ENCODE measurements at regions not wholly inside any gene's neighbourhood (a gene's known extent, or its start where the extent isn't known, plus 50 kb on each side); places are given as distances from the start of the nearest gene placed in this dataset.
"Not testable (repeated sequence)": the region's sequence is repeated elsewhere in the genome, so short reads cannot be mapped to it uniquely, and the experiment has no call there.

DNA sequence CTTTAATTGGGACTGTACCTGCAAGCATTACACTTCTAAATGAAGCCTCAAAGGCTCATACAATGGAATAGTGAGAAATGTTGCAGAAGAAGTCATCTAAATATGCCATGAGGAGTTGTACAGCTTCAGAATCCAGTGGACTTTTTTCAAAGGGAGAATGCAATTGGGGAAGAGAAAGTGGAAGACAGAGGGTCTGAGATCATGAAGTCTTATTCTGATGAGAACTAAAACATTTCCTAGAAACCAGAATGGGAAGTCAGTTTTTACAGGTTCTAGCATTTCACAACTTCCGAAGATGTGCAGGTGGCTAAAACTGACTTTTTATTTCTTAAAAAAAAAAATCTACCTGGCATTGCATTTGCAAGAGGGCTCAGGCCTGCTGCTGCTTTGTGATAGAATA is 424.4 kb upstream of the RUNX1 start:
- no peak for DNase-seq (ENCODE audit: low read depth in 2 of 2)

- no peak for DNase-seq (ENCODE audit: low read depth in 2 of 2)
These were observed 421.4 kb upstream of the RUNX1 start for GRCh38 chr21:35470522-35470921.

- no peak for DNase-seq (ENCODE audit: low read depth in 2 of 2)
These were observed 420.4 kb upstream of the RUNX1 start for GRCh38 chr21:35469498-35469897.

DNA sequence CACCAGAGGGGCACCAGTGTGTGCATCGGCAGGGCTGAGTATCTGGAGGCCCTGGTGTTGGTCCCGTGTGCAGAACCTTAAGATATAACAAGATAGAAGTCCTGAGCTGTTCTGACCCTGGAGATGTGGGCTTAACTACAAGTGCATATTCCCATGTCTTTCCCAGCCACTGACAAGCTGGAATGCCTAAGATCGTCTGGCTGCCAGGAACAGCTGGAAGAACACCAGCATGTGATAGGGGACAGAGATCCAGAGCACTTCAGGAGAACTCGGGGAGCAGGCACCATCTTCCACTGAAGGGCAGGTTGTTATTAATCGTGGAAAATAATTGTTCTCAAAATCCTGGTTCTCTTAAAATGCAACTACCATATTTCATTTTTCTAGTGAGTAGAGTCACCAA is 419.9 kb upstream of the RUNX1 start:
- no peak for DNase-seq (ENCODE audit: low read depth in 2 of 2)

GRCh38 chr21:35467566-35467965 is 418.5 kb upstream of the RUNX1 start:
- DNase-seq (ENCODE audit: low read depth in 2 of 2) = no peak

DNA sequence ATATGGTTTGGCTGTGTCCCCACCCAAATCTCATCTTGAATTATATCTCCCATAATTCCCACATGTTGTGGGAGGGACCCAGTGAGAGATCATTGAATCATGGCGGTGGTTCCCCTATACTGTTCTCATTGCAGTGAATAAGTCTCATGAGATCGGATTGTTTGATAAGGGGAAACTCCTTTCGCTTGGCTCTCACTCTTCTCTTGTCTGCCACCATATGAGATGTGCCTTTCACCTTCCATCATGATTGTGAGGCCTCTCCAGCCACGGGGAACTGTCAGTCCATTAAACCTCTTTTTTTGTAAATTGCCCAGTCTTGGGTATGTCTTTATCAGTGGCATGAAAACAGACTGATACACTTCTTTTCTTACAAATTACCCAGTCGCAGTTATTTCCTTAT is 417.6 kb upstream of the RUNX1 start:
- not testable (repeated sequence) for DNase-seq (ENCODE audit: low read depth in 2 of 2)

- no peak for DNase-seq (ENCODE audit: low read depth in 2 of 2)
These were observed 416.6 kb upstream of the RUNX1 start for GRCh38 chr21:35465741-35466140.

DNA sequence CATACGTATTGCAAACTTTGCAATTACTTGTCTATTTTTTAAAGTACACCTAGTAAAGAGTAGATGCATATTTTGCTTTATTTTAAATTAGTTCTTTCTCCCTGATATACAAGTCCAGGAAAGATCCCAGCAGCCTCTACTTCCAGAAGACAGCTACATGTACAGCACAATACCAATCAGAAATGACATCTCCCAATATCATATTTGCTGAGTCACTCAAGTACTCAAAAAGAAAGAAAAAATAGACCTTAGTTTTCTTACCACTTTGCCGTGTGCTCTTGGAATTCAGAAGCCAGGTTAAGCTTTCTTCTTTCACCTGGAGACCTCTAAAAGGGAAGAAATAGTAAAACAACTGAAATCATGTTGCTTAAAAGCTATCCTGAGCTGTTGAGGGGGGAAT is 412.6 kb upstream of the RUNX1 start:
- DNase-seq (ENCODE audit: low read depth in 2 of 2) = no peak

GRCh38 chr21:35460441-35460840 is 411.3 kb upstream of the RUNX1 start:
- no peak for DNase-seq (ENCODE audit: low read depth in 2 of 2)

DNA sequence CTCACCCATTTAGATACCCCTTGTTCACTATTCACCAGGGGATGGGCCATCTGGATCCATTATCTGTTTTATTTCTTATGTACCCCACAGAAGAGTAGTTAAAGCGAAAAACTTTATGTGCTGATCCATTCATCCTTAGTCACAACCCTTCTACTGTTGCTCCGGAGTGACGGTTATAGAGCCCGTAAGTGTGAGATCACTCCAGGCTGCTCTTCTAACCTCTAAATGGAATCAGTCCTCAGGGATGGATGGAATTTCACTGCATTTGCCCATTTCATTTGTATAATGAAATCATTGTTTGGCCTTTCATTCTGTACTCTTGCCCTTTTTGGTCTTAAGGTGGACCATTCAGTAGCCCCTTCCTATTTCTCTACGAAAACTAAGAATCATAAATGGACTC is 409.3 kb upstream of the RUNX1 start:
- no peak for DNase-seq (ENCODE audit: low read depth in 2 of 2)

DNA sequence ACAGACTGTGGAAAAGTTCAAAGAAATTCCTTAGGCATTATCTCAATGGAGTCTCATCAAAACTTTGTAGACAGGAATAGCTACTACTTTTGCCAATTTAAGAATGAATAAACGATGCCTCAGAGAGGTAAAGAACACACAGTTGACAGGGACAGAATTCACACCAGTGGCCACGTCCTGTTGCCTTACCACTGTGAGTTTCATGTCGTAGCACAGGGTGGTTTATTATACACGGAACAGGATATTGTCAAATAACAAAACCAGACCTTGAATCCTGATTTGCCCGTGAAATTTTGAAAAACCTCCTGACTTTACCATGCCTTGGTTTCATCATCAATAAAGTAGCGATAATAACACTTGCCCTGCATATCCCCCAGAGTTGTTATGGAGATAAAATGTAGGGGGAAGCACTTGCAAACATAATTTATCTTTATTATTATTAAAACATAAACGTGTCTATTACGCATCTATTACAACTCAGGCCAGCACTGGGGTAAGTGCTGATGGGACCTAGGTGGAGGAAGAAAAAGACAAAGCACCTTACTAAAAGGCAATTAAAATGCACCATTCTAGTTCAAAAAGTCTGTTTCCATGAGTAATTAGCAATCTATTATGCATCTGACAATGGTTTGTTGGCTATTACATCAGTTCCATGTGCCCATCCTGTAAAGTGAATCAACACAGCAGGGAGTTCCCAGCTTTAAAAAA is 408.1 kb upstream of the RUNX1 start:
- DNase-seq (ENCODE audit: low read depth in 2 of 2) = no peak

GRCh38 chr21:35451276-35451675 is 402.2 kb upstream of the RUNX1 start:
- no peak for DNase-seq (ENCODE audit: low read depth in 2 of 2)

GRCh38 chr21:35450830-35451229 is 401.7 kb upstream of the RUNX1 start:
- no peak for DNase-seq (ENCODE audit: low read depth in 2 of 2)

GRCh38 chr21:35449846-35450245 is 400.7 kb upstream of the RUNX1 start:
- DNase-seq (ENCODE audit: low read depth in 2 of 2) = no peak

GRCh38 chr21:35448876-35449599 is 399.9 kb upstream of the RUNX1 start:
- DNase-seq (ENCODE audit: low read depth in 2 of 2) = no peak

GRCh38 chr21:35444391-35444790 is 395.3 kb upstream of the RUNX1 start:
- no peak for DNase-seq (ENCODE audit: low read depth in 2 of 2)

GRCh38 chr21:35441868-35442582 is 392.9 kb upstream of the RUNX1 start:
- no peak for DNase-seq (ENCODE audit: low read depth in 2 of 2)

- DNase-seq (ENCODE audit: low read depth in 2 of 2) = no peak
These were observed 389.7 kb upstream of the RUNX1 start for GRCh38 chr21:35438643-35439404.

DNA sequence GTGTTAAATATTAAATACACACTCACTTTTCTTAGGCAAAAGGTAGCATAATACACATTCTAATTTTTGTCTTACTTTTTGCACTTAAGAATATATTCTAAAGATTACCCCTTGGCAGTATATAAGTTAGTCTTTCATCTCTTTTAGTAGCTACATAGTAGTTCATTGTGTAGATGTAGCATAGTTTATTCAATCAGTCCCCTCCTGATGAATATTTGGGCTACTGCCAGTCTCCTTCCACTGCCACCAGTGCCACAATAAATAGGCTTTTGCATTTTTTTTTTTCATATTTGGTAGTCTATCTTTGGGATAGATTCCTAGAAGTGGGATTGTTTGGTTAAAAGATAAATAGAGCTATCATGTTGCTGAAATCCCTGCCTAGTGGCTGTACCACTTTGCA is 388.8 kb upstream of the RUNX1 start:
- no peak for DNase-seq (ENCODE audit: low read depth in 2 of 2)

GRCh38 chr21:35436899-35437298 is 387.8 kb upstream of the RUNX1 start:
- DNase-seq (ENCODE audit: low read depth in 2 of 2) = no peak

DNA sequence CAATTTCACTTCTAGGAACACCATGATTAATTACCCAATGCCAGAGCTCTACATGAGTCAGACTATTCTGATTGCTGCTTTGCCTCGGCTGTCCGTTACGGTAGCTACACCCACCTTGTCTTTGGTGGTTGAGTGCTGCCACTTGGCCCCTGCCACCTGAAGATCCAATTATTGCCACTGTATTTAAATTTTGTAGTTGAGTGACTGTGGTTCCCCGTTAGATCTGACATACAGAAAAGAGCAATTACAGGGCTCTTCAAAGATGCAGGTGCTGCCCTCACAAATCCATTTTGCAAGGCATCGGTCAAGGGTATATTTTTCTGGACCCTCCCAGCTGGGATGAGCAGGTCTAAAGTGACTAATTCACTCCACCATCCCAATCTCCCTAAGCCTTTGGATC is 383.5 kb upstream of the RUNX1 start:
- DNase-seq (ENCODE audit: low read depth in 2 of 2) = not testable (repeated sequence)

DNA sequence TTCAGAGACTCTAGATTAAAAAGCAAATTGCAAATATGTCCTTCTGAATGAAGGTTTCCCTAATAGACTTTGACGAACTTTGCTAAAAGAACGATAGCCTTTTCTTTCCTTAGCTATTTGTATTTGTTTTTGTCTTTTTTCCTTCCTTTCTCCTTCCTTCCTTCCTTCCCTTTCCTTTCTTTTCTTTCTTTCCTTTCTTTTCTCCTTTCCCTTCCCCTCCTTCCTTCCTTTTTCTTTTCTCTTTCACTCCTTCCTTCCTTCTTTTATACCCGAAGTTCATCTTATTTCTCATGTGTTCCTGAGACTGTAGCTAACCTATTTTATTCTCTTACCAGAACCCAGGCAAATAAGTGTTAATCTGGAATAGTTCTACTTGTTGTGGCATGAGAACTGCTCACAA is 381.2 kb upstream of the RUNX1 start:
- DNase-seq (ENCODE audit: low read depth in 2 of 2) = no peak

All from stimulated activated CD8-positive, alpha-beta memory T cell treated with anti-CD3 and anti-CD28 coated beads, Interleukin-2, amount 100 ng/mL, for 1 hour (primary cell).